Lower leg skin (tissue), 3 donors: ENCODE measurements at regions not wholly inside any gene's neighbourhood (a gene's known extent, or its start where the extent isn't known, plus 50 kb on each side); places are given as distances from the start of the nearest gene placed in this dataset.

Experiments used
- POLR2A ChIP-seq, 2 donors: fragments of 450-650 bp; IDR thresholded peaks; one replicate each; pipeline ENCODE4 v1.6.1; 2016 to 2017; ENCODE audit warnings: antibody characterized with exemption in 2 of 2, mild to moderate bottlenecking in 1 of 2, moderate library complexity in 1 of 2
- TF ChIP-seq, protein P1 (sequence below), 3 donors: fragments of 450-650 bp; IDR thresholded peaks; one replicate each; pipeline ENCODE4 v1.5.1; 2016; ENCODE audit warnings: antibody characterized with exemption in 3 of 3, mild to moderate bottlenecking in 3 of 3, moderate library complexity in 2 of 3

DNA sequence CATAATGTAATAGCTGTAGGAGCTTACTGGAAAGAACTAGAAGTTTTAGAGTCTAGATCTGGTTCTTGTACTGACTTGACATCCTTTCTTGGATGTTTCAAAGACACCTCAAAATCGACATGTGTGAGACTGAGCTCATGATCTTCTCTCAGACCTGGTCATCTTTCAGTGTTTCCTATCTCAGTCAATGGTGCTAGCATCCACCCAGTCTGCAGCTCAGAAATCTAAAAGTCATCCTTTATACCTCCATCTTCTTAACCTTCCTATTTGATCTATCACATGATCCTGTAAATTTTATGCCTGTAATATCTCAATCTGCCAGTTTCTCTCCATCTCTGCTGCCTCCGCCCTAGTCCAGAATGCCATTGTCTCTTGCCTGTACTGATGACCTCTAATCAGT is 301.9 kb upstream of the PITX2 start:
- TF ChIP-seq, protein P1, sequence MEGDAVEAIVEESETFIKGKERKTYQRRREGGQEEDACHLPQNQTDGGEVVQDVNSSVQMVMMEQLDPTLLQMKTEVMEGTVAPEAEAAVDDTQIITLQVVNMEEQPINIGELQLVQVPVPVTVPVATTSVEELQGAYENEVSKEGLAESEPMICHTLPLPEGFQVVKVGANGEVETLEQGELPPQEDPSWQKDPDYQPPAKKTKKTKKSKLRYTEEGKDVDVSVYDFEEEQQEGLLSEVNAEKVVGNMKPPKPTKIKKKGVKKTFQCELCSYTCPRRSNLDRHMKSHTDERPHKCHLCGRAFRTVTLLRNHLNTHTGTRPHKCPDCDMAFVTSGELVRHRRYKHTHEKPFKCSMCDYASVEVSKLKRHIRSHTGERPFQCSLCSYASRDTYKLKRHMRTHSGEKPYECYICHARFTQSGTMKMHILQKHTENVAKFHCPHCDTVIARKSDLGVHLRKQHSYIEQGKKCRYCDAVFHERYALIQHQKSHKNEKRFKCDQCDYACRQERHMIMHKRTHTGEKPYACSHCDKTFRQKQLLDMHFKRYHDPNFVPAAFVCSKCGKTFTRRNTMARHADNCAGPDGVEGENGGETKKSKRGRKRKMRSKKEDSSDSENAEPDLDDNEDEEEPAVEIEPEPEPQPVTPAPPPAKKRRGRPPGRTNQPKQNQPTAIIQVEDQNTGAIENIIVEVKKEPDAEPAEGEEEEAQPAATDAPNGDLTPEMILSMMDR (IDR thresholded peaks at IDR 0.05) = no peak
- no peak for TF ChIP-seq POLR2A (IDR thresholded peaks at IDR 0.05)
